CD14-positive monocyte (primary cell): ENCODE measurements at regions not wholly inside any gene's neighbourhood (a gene's known extent, or its start where the extent isn't known, plus 50 kb on each side); places are given as distances from the start of the nearest gene placed in this dataset.

Experiments
- DNase-seq, 3 donors: peaks; one replicate each; pipeline ENCODE4 v3.0.0-alpha.2; 2011 to 2022
- H2AFZ ChIP-seq: 2 replicates; pipeline ENCODE4 v1.6.0; 2012; ENCODE audit warnings: mild to moderate bottlenecking, low read depth, low read length, inconsistent platforms; ENCODE audit not compliant: insufficient read depth, poor library complexity, severe bottlenecking
- H3K27ac ChIP-seq, 2 donors: 1 replicate in 1 of 2; 2 replicates in 1 of 2; pipeline ENCODE4 v1.5.1; 2012 to 2013; ENCODE audit warnings: low read length in 2 of 2, control low read depth in 1 of 2, inconsistent platforms in 1 of 2, low read depth in 1 of 2, mild to moderate bottlenecking in 1 of 2
- H3K27me3 ChIP-seq, 2 donors: one replicate each; pipeline versions ENCODE4 v1.6.0 to v1.6.1; 2011 to 2013; ENCODE audit warnings: low read length in 2 of 2; ENCODE audit not compliant: control insufficient read depth in 2 of 2, insufficient read depth in 2 of 2
- H3K36me3 ChIP-seq, 2 donors: replicated peaks in 1 of 2; 1 replicate in 1 of 2; 2 replicates in 1 of 2; pipeline versions ENCODE4 v1.5.1 to v1.6.1; 2012 to 2013; ENCODE audit warnings: low read length in 2 of 2, control low read depth in 1 of 2, inconsistent platforms in 1 of 2, mild to moderate bottlenecking in 1 of 2; ENCODE audit not compliant: insufficient read depth in 2 of 2, control insufficient read depth in 1 of 2
- H3K4me1 ChIP-seq, 2 donors: 1 replicate in 1 of 2; 2 replicates in 1 of 2; pipeline versions ENCODE4 v1.5.1 to v1.6.1; 2012 to 2013; ENCODE audit warnings: low read length in 2 of 2, control low read depth in 1 of 2, inconsistent platforms in 1 of 2, mild to moderate bottlenecking in 1 of 2, moderate library complexity in 1 of 2; ENCODE audit not compliant: insufficient read depth in 2 of 2, control insufficient read depth in 1 of 2
- H3K4me2 ChIP-seq: replicated peaks from 2 replicates; pipeline ENCODE3; 2012; ENCODE audit warnings: low read length, moderate library complexity, mild to moderate bottlenecking; ENCODE audit not compliant: poor library complexity, severe bottlenecking; ENCODE audit errors: extremely low read depth
- H3K4me3 ChIP-seq, 3 experiments: fragments of 200-600 bp in 1 of 3; sonication (generic) in 1 of 3; replicated peaks in 1 of 3; 1 replicate in 2 of 3; 2 replicates in 1 of 3; pipeline ENCODE4 v1.5.1; 2011 to 2013; ENCODE audit warnings: low read length in 3 of 3, mild to moderate bottlenecking in 3 of 3, control low read depth in 2 of 3, low read depth in 2 of 3, inconsistent platforms in 1 of 3, moderate library complexity in 1 of 3
- H3K79me2 ChIP-seq: 2 replicates; pipeline ENCODE4 v1.6.0; 2012; ENCODE audit warnings: mild to moderate bottlenecking, control low read depth, inconsistent platforms, low read length, moderate library complexity; ENCODE audit not compliant: insufficient read depth
- H3K9ac ChIP-seq: 2 replicates; pipeline ENCODE4 v1.6.0; 2017; ENCODE audit warnings: low read length, mild to moderate bottlenecking; ENCODE audit not compliant: insufficient read depth, poor library complexity, severe bottlenecking
- H3K9me3 ChIP-seq, 2 donors: replicated peaks in 1 of 2; 1 replicate in 1 of 2; 2 replicates in 1 of 2; pipeline versions ENCODE4 v1.5.1 to v1.6.1; 2012 to 2013; ENCODE audit warnings: low read length in 2 of 2, control low read depth in 1 of 2; ENCODE audit not compliant: control insufficient read depth in 1 of 2, insufficient read depth in 1 of 2
- H4K20me1 ChIP-seq: 2 replicates; pipeline ENCODE4 v1.6.0; 2012; ENCODE audit warnings: mild to moderate bottlenecking, low read length, control low read depth, moderate library complexity; ENCODE audit not compliant: insufficient read depth
- H3K27ac Mint-ChIP-seq, 7 donors: one replicate each; pipeline ENCODE4 v1.8.0; 2020; ENCODE audit warnings: mild to moderate bottlenecking in 7 of 7, mixed read lengths in 7 of 7, moderate library complexity in 6 of 7, inconsistent platforms in 2 of 7
- H3K27me3 Mint-ChIP-seq, 3 donors: one replicate each; pipeline ENCODE4 v1.8.0; 2021 to 2022; ENCODE audit warnings: low read depth in 3 of 3, mild to moderate bottlenecking in 3 of 3, mixed read lengths in 3 of 3, moderate library complexity in 3 of 3, inconsistent platforms in 1 of 3
- H3K36me3 Mint-ChIP-seq, 2 donors: one replicate each; pipeline ENCODE4 v1.8.0; 2020; ENCODE audit warnings: mixed read lengths in 2 of 2, inconsistent platforms in 1 of 2, mild to moderate bottlenecking in 1 of 2
- H3K4me1 Mint-ChIP-seq: one replicate; pipeline ENCODE4 v1.8.0; 2020; ENCODE audit warnings: mild to moderate bottlenecking, mixed read lengths
- H3K4me3 Mint-ChIP-seq, 2 donors: one replicate each; pipeline ENCODE4 v1.8.0; 2020; ENCODE audit warnings: mild to moderate bottlenecking in 2 of 2, mixed read lengths in 2 of 2, moderate library complexity in 1 of 2
- H3K9me3 Mint-ChIP-seq, 7 donors: one replicate each; pipeline ENCODE4 v1.8.0; 2020 to 2022; ENCODE audit warnings: mixed read lengths in 7 of 7, mild to moderate bottlenecking in 6 of 7, moderate library complexity in 6 of 7, inconsistent platforms in 2 of 7
- CTCF ChIP-seq: fragments of 200-600 bp; IDR thresholded peaks from one replicate; pipeline ENCODE4 v1.8.0; 2022; ENCODE audit warnings: antibody characterized with exemption, mild to moderate bottlenecking
- WGBS: methylation state at CpG from one replicate; pipeline ENCODE4 v1.1.5; 2013; ENCODE audit warnings: missing lambda C conversion rate; ENCODE audit not compliant: insufficient coverage; 5-methylcytosine and 5-hydroxymethylcytosine counted together
- intact Hi-C, 2 donors: fragments of 100-400 bp; cut with micrococcal nuclease; formaldehyde crosslinking; loops; one replicate each; pipeline versions ENCODE4 v1.15.0 to v1.15.1; 2023

DNA sequence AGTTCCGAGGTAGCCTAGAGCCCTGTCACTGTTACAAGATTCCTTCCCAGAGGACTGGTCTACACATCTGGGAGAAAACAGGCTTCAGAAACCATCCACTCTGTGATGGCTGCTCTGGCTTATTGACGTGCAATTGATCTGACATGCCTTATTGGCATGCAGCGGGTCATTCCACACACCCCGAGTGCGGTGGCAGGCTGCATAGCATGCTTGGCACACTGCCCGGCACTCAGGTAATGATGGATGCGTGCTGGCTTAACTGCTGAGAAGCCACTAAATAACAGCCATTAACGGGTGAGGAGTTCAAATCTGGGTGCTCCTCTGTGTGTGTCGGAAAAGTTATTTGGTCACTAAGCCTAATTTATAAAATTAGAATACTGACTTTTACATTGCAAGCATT is 67.9 kb upstream of the CDH4 start:
- H3K27me3 ChIP-seq, result no peaks in the 10 kb centered on the region
- H3K9me3 Mint-ChIP-seq, result no peaks in the 10 kb centered on the region
- peaks cover 0 to 4% (median 2%) of the 10 kb centered on the region in 3 donors for H3K27me3 Mint-ChIP-seq
- H3K4me1 Mint-ChIP-seq, result no peaks in the 10 kb centered on the region
- H3K4me1 ChIP-seq, result no peaks in the 10 kb centered on the region
- 93% methylated on average over 7 of the region's 9 CpGs for WGBS
- no peaks in the 10 kb centered on the region for H4K20me1 ChIP-seq
- no peak overlapping the region for H3K9ac ChIP-seq
- intact Hi-C loops, result no loop called here
- DNase-seq, result no peak
- no peaks in the 10 kb centered on the region for H3K36me3 ChIP-seq
- H3K27ac ChIP-seq, result no peak overlapping the region
- no peak overlapping the region for H3K27ac Mint-ChIP-seq
- no peaks in the 10 kb centered on the region for H3K79me2 ChIP-seq
- H3K4me2 ChIP-seq, result no peak overlapping the region
- no peak overlapping the region for H3K4me3 ChIP-seq
- TF ChIP-seq CTCF, result no peak
- no peak overlapping the region for H2AFZ ChIP-seq
- H3K4me3 Mint-ChIP-seq, result no peak overlapping the region
- H3K36me3 Mint-ChIP-seq, result no peaks in the 10 kb centered on the region
- H3K9me3 ChIP-seq, result no peaks in the 10 kb centered on the region

GRCh38 chr20:61185181-61185580 is 66.9 kb upstream of the CDH4 start:
- DNase-seq, result no peak
- Mint-ChIP-seq H3K36me3 (no peaks in the 10 kb centered on the region), H3K27me3 (peaks cover 0 to 4% (median 0%) of the 10 kb centered on the region in 3 donors), H3K4me3 (no peak overlapping the region), H3K9me3 (no peaks in the 10 kb centered on the region), H3K27ac (no peak overlapping the region), H3K4me1 (no peaks in the 10 kb centered on the region)
- intact Hi-C loops, result no loop called here
- no peaks in the 10 kb centered on the region for H4K20me1 ChIP-seq
- no peak for TF ChIP-seq CTCF
- H3K9me3 ChIP-seq, result no peaks in the 10 kb centered on the region
- H3K27ac ChIP-seq, result no peak overlapping the region
- no peak overlapping the region for H2AFZ ChIP-seq
- no peaks in the 10 kb centered on the region for H3K36me3 ChIP-seq
- no peak overlapping the region for H3K9ac ChIP-seq
- H3K79me2 ChIP-seq, result no peaks in the 10 kb centered on the region
- no peaks in the 10 kb centered on the region for H3K27me3 ChIP-seq
- 76% methylated on average over 4 of the region's 7 CpGs for WGBS
- H3K4me2 ChIP-seq, result no peak overlapping the region
- H3K4me1 ChIP-seq, result no peaks in the 10 kb centered on the region
- H3K4me3 ChIP-seq, result no peak overlapping the region
